Right cardiac atrium (tissue), 5 donors: ENCODE measurements at regions not wholly inside any gene's neighbourhood (a gene's known extent, or its start where the extent isn't known, plus 50 kb on each side); places are given as distances from the start of the nearest gene placed in this dataset.
A peak's percentile ranks its signal among the peaks of the same experiment; 100 is the strongest.

Experiments
- ATAC-seq, 2 donors: fragments of 200-7000 bp; cut with Tn5 transposase; one replicate each; pipeline versions ENCODE4 v1.8.0 to v1.9.1; 2020; ENCODE audit warnings: moderate library complexity in 2 of 2, mild to moderate bottlenecking in 1 of 2
- DNase-seq, 3 donors: peaks; one replicate each; pipeline ENCODE4 v3.0.0-alpha.2; 2020
- H3K27ac ChIP-seq: one replicate; pipeline ENCODE4 v1.5.1; 2013; ENCODE audit warnings: mild to moderate bottlenecking, low read length, control low read depth, moderate library complexity
- H3K27me3 ChIP-seq: one replicate; pipeline ENCODE4 v1.6.1; 2013; ENCODE audit not compliant: control insufficient read depth, insufficient read depth
- H3K4me1 ChIP-seq: one replicate; pipeline ENCODE4 v1.6.1; 2013; ENCODE audit warnings: low read length; ENCODE audit not compliant: control insufficient read depth, insufficient read depth
- H3K4me3 ChIP-seq: one replicate; pipeline ENCODE4 v1.5.1; 2013; ENCODE audit warnings: low read length, control low read depth
- H3K9me3 ChIP-seq: one replicate; pipeline ENCODE4 v1.6.1; 2013; ENCODE audit warnings: low read length; ENCODE audit not compliant: control insufficient read depth
- WGBS: extraction: QIAGEN DNeasy Blood & Tissue Kit; methylation state at CpG from one replicate; pipeline ENCODE4 v1.1.7; 2013; 5-methylcytosine and 5-hydroxymethylcytosine counted together
- intact Hi-C, 4 donors: fragments of 100-400 bp; cut with DNase I; formaldehyde crosslinking; loops; one replicate each; pipeline versions ENCODE4 v1.11.0 to v1.14.0; 2022 to 2023
- donor health status: healthy with polysubstance abuse.
- donor health status: DM: no; HTN: yes; CAD: no.
- donor health status: DM: no; HTN: no; CAD: no.
- donor health status: DM: no; HTN: yes; CAD: no; lungs with severe emphysema.
- donor health status: DM: yes; HTN: yes; CAD: no.

- DNase-seq (peak in 1 of 3 donors; percentile 47), ATAC-seq (peak; percentile 71 to 94)
- no peaks in the 10 kb centered on the region for H3K4me1 ChIP-seq
- H3K4me3 ChIP-seq, result no peak overlapping the region
- intact Hi-C loops, result no loop called here
- H3K9me3 ChIP-seq, result no peaks in the 10 kb centered on the region
- 31% methylated on average over 3 of the region's 3 CpGs for WGBS
- no peaks in the 10 kb centered on the region for H3K27me3 ChIP-seq
- peak overlapping the region; percentile 63 for H3K27ac ChIP-seq
Observed at GRCh38 chr6:55668591-55668990, 89.6 kb upstream of the HMGCLL1 start.

GRCh38 chr6:55667341-55667740, 88.3 kb upstream of the HMGCLL1 start:
- 46% methylated on average over 2 of the region's 2 CpGs for WGBS
- H3K4me1 ChIP-seq, result no peaks in the 10 kb centered on the region
- H3K9me3 ChIP-seq, result no peaks in the 10 kb centered on the region
- H3K27me3 ChIP-seq, result no peaks in the 10 kb centered on the region
- H3K4me3 ChIP-seq, result no peak overlapping the region
- no peak overlapping the region for H3K27ac ChIP-seq
- intact Hi-C loops, result no loop called here
- ATAC-seq, result no peak
- no peak for DNase-seq

DNA sequence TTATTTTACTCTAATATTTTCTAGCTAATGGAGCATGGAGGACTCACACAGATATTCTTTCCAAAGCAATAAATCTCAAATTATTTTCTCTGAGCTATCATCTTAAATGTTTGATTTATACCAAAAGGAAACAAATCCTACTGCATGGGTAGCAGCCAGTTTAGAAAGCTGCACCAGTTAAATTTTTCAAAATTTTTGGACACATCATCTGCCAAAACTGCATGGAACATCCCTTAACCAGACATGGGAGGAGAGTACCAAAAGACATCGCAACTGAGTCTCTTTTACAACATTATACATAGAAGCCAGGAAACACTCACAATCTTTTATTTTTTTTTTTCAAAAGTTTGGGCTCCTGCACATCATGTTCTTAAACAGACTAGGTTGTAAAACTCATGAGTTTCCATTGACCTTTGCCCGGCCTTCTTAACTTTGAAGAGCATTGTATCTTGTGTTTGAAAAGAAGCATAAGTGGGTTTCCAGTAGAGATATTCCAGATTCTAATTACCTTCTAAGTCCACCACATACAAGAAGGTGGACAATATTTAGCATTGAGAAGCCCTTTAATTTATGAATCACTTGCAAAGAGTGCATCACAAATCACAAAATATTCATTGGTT, 87.7 kb upstream of the HMGCLL1 start:
- Histone ChIP-seq H3K4me3 (no peak overlapping the region), H3K27ac (no peak overlapping the region), H3K4me1 (no peaks in the 10 kb centered on the region), H3K27me3 (no peaks in the 10 kb centered on the region), H3K9me3 (no peaks in the 10 kb centered on the region)
- ATAC-seq (no peak), DNase-seq (no peak)
- intact Hi-C loops, result no loop called here
- 77% methylated on average over 2 of the region's 2 CpGs for WGBS

- Histone ChIP-seq H3K4me1 (no peaks in the 10 kb centered on the region), H3K27me3 (no peaks in the 10 kb centered on the region), H3K27ac (no peak overlapping the region), H3K4me3 (no peak overlapping the region), H3K9me3 (no peaks in the 10 kb centered on the region)
- 80% methylated on average over 3 of the region's 3 CpGs for WGBS
- DNase-seq, result no peak
- intact Hi-C loops, result no loop called here
- ATAC-seq, result no peak
Observed at GRCh38 chr6:55666037-55666436, 87.0 kb upstream of the HMGCLL1 start.

- Histone ChIP-seq H3K27ac (no peak overlapping the region), H3K27me3 (no peaks in the 10 kb centered on the region), H3K4me1 (no peaks in the 10 kb centered on the region), H3K9me3 (no peaks in the 10 kb centered on the region), H3K4me3 (no peak overlapping the region)
- WGBS, result 63% methylated on average over 2 of the region's 2 CpGs
- ATAC-seq (no peak), DNase-seq (no peak)
- intact Hi-C loops, result no loop called here
Observed at GRCh38 chr6:55664591-55665587, 85.9 kb upstream of the HMGCLL1 start.

- WGBS, result 86% methylated on average over 2 of the region's 2 CpGs
- ATAC-seq, result no peak
Observed at GRCh38 chr6:55663914-55664313, 84.9 kb upstream of the HMGCLL1 start.

DNA sequence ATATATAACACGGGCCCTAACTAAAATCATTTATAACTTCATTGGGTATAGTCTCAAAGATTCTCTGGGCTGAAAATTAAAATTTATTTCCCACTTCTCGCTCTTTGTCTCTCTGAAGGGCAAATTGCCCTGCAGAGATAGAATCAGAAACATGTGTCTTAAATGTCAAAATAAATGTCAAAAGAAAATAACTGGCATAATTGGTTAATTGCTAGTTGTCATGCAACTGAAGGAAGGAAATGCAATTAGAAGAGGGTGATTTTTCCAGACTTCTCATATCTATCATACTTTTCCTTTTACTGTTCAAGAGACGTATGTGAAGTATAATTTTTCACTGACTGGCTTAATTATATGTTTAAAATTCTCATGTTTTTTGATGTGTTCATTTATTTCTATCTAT, 80.3 kb upstream of the HMGCLL1 start:
- no peak for DNase-seq
- WGBS, result 77% methylated on average over 3 of the region's 3 CpGs
- no peak for ATAC-seq
- intact Hi-C loops, result no loop called here
- no peaks in the 10 kb centered on the region for H3K9me3 ChIP-seq
- no peak overlapping the region for H3K4me3 ChIP-seq
- H3K27ac ChIP-seq, result no peak overlapping the region
- H3K4me1 ChIP-seq, result no peaks in the 10 kb centered on the region
- no peaks in the 10 kb centered on the region for H3K27me3 ChIP-seq

More at GRCh38 chr6:55663914-55664313, 84.9 kb upstream of the HMGCLL1 start:
- no peaks in the 10 kb centered on the region for H3K9me3 ChIP-seq
- intact Hi-C loops, result no loop called here
- H3K27ac ChIP-seq, result no peak overlapping the region
- DNase-seq, result no peak
- H3K4me3 ChIP-seq, result no peak overlapping the region
- no peaks in the 10 kb centered on the region for H3K27me3 ChIP-seq
- H3K4me1 ChIP-seq, result no peaks in the 10 kb centered on the region

- no peak for DNase-seq
- no peaks in the 10 kb centered on the region for H3K27me3 ChIP-seq
- ATAC-seq, result no peak
- intact Hi-C loops, result no loop called here
- H3K9me3 ChIP-seq, result no peaks in the 10 kb centered on the region
- no peak overlapping the region for H3K4me3 ChIP-seq
- WGBS, result 76% methylated on average over 1 of the region's 1 CpG
- H3K27ac ChIP-seq, result no peak overlapping the region
- H3K4me1 ChIP-seq, result no peaks in the 10 kb centered on the region
Observed at GRCh38 chr6:55654445-55654844, 75.5 kb upstream of the HMGCLL1 start.

DNA sequence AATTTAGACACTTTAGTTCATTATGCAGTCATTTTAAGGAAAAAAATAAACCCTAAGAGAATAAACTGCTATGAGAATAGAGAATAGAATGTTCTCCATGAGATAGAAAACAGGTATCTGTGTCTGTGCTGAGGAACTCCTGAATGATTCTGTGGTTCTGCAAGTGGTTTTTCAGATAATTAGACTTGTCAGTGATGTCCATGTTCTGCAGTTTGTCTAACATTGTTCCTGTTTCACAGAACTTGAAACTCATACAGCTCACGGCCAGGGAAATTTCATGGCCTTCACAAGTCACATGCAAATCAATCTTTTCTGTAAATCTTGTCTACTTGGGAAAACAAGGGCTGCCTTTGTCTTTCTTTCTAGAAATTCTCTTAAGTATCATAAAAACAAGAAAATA, 73.4 kb upstream of the HMGCLL1 start:
- H3K27ac ChIP-seq, result no peak overlapping the region
- DNase-seq (no peak), ATAC-seq (no peak)
- WGBS, result 50% methylated on average over 1 of the region's 1 CpG
- no peak overlapping the region for H3K4me3 ChIP-seq
- no peaks in the 10 kb centered on the region for H3K9me3 ChIP-seq
- intact Hi-C loops, result no loop called here
- H3K27me3 ChIP-seq, result no peaks in the 10 kb centered on the region
- H3K4me1 ChIP-seq, result no peaks in the 10 kb centered on the region

DNA sequence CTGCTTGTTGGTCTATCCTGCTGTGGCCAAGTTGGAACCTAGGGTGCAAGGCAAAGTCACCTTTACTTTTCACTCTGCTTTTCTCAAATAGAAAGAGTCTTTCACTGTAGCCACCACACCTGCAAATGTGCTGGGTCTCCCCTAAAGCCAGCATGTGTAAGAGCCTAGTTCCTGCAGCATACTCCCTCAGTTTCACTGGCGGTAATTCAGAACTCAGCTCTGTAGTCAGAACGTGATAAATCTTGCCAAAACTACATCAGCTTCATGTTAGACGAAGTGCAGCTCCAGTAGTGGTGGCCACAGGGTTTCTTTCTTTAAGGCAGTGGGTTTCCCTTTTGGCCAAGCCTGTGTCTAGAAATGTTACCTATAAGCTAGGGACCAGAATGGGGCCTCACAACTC, 72.0 kb upstream of the HMGCLL1 start:
- 64% methylated on average over 3 of the region's 3 CpGs for WGBS
- H3K4me3 ChIP-seq, result no peak overlapping the region
- intact Hi-C loops, result no loop called here
- ATAC-seq (no peak), DNase-seq (no peak)
- H3K27me3 ChIP-seq, result no peaks in the 10 kb centered on the region
- no peak overlapping the region for H3K27ac ChIP-seq
- no peaks in the 10 kb centered on the region for H3K9me3 ChIP-seq
- no peaks in the 10 kb centered on the region for H3K4me1 ChIP-seq

DNA sequence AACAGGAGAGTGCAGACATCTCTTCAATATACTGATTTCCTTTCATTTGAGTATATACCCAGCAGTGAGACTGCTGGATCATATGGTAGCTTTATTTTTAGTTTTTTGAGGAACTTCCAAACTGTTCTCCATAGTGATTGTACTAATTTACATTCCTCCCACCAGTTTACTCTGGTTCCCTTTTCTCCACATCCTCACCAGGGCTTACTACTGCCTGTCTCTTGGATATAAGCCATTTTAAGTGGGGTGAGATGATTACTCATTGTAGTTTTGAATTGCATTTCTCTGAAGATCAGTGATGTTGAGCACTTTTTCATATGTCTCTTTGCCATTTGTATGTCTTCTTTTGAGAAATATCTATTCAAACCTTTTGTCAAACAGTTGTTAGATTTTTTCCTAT, 64.9 kb upstream of the HMGCLL1 start:
- Histone ChIP-seq H3K4me3 (no peak overlapping the region), H3K9me3 (no peaks in the 10 kb centered on the region), H3K27me3 (no peaks in the 10 kb centered on the region), H3K27ac (no peak overlapping the region), H3K4me1 (no peaks in the 10 kb centered on the region)
- ATAC-seq (no peak), DNase-seq (no peak)
- intact Hi-C loops, result no loop called here
